ENCODE measurements at regions not wholly inside any gene's neighbourhood (a gene's known extent, or its start where the extent isn't known, plus 50 kb on each side); places are given as distances from the start of the nearest gene placed in this dataset.
"Not testable (repeated sequence)": the region's sequence is repeated elsewhere in the genome, so short reads cannot be mapped to it uniquely, and the experiment has no call there.

- DNase-seq, result no peak
Observed at GRCh38 chr16:82295290-82296201, 125.5 kb upstream of the MPHOSPH6 start.

- no peak for DNase-seq
Observed at GRCh38 chr16:82293671-82294070, 123.6 kb upstream of the MPHOSPH6 start.

- no peak for DNase-seq
Observed at GRCh38 chr16:82287937-82288336, 117.9 kb upstream of the MPHOSPH6 start.

GRCh38 chr16:82282662-82283061, 112.6 kb upstream of the MPHOSPH6 start:
- DNase-seq, result no peak

GRCh38 chr16:82281544-82281943, 111.5 kb upstream of the MPHOSPH6 start:
- no peak for DNase-seq

- no peak for DNase-seq
Observed at GRCh38 chr16:82280867-82281266, 110.8 kb upstream of the MPHOSPH6 start.

GRCh38 chr16:82275349-82275748, 105.3 kb upstream of the MPHOSPH6 start:
- not testable (repeated sequence) for DNase-seq

- DNase-seq, result no peak
Observed at GRCh38 chr16:82271636-82272035, 101.6 kb upstream of the MPHOSPH6 start.

- DNase-seq, result not testable (repeated sequence)
Observed at GRCh38 chr16:82267675-82268074, 97.7 kb upstream of the MPHOSPH6 start.

GRCh38 chr16:82265809-82266208, 95.8 kb upstream of the MPHOSPH6 start:
- DNase-seq, result no peak

GRCh38 chr16:82264756-82265155, 94.7 kb upstream of the MPHOSPH6 start:
- no peak for DNase-seq

- peak; percentile 42 for DNase-seq
Observed at GRCh38 chr16:82263521-82264143, 93.6 kb upstream of the MPHOSPH6 start.

GRCh38 chr16:82262244-82262643, 92.2 kb upstream of the MPHOSPH6 start:
- DNase-seq, result no peak

GRCh38 chr16:82260212-82260795, 90.3 kb upstream of the MPHOSPH6 start:
- DNase-seq, result no peak

GRCh38 chr16:82259731-82260130, 89.7 kb upstream of the MPHOSPH6 start:
- DNase-seq, result no peak

GRCh38 chr16:82257990-82258389, 88.0 kb upstream of the MPHOSPH6 start:
- DNase-seq, result no peak

- DNase-seq, result no peak
Observed at GRCh38 chr16:82252582-82252981, 82.6 kb upstream of the MPHOSPH6 start.

- DNase-seq, result no peak
Observed at GRCh38 chr16:82248677-82249076, 78.7 kb upstream of the MPHOSPH6 start.

GRCh38 chr16:82248012-82248656, 78.1 kb upstream of the MPHOSPH6 start:
- no peak for DNase-seq

- no peak for DNase-seq
Observed at GRCh38 chr16:82242201-82242600, 72.2 kb upstream of the MPHOSPH6 start.

- DNase-seq, result no peak
Observed at GRCh38 chr16:82241469-82242052, 71.5 kb upstream of the MPHOSPH6 start.

GRCh38 chr16:82240111-82240510, 70.1 kb upstream of the MPHOSPH6 start:
- no peak for DNase-seq

GRCh38 chr16:82236875-82237274, 66.9 kb upstream of the MPHOSPH6 start:
- DNase-seq, result no peak
